Adrenal gland (tissue), 9 donors: ENCODE measurements at regions not wholly inside any gene's neighbourhood (a gene's known extent, or its start where the extent isn't known, plus 50 kb on each side); places are given as distances from the start of the nearest gene placed in this dataset.

Experiments used
- DNase-seq, 7 donors: peaks; one replicate each; pipeline ENCODE4 v3.0.0-alpha.2; 2019 to 2020
- H3K27ac ChIP-seq, 5 donors: fragments of 200-600 bp; sonication (generic) in 4 of 5; 1 replicate in 3 of 5; 2 replicates in 2 of 5; pipeline versions ENCODE4 v1.5.1 to v1.8.0; 2016 to 2020; ENCODE audit warnings: mild to moderate bottlenecking in 1 of 5
- H3K27me3 ChIP-seq: fragments of 200-600 bp; 2 replicates; pipeline ENCODE4 v1.8.0; 2021
- H3K36me3 ChIP-seq, 2 donors: fragments of 200-600 bp; replicated peaks in 1 of 2; 1 replicate in 1 of 2; 2 replicates in 1 of 2; pipeline versions ENCODE4 v1.5.1 to v1.8.0; 2018 to 2022
- H3K4me1 ChIP-seq, 2 donors: fragments of 200-600 bp; replicated peaks in 1 of 2; 1 replicate in 1 of 2; 2 replicates in 1 of 2; pipeline versions ENCODE4 v1.5.1 to v1.8.0; 2018 to 2021
- H3K4me3 ChIP-seq, 4 donors: fragments of 200-600 bp; sonication (generic) in 3 of 4; one replicate each; pipeline ENCODE4 v1.5.1; 2016 to 2018
- H3K9me3 ChIP-seq, 3 donors: fragments of 200-600 bp; sonication (generic) in 1 of 3; replicated peaks in 1 of 3; 1 replicate in 2 of 3; 2 replicates in 1 of 3; pipeline versions ENCODE4 v1.5.1 to v1.8.0; 2016 to 2021
- POLR2A ChIP-seq, 2 donors: fragments of 450-650 bp; IDR thresholded peaks; one replicate each; pipeline ENCODE4 v1.6.1; 2017; ENCODE audit warnings: antibody characterized with exemption in 2 of 2, mild to moderate bottlenecking in 2 of 2, moderate library complexity in 1 of 2
- WGBS, 4 donors: extraction: QIAGEN DNeasy Blood & Tissue Kit in 2 of 4; methylation state at CpG; one replicate each; pipeline versions ENCODE4 v1.1.5 to v1.1.7; 2013 to 2017; 5-methylcytosine and 5-hydroxymethylcytosine counted together
- intact Hi-C, 2 donors: fragments of 100-400 bp; cut with DNase I; formaldehyde crosslinking; loops; one replicate each; pipeline versions ENCODE4 v1.14.1 to v1.15.0; 2022 to 2023
- TF ChIP-seq, protein P1 (sequence below), 6 experiments: fragments of 450-650 bp in 4 of 6; fragments of 200-600 bp in 2 of 6; sonication (generic) in 1 of 6; IDR thresholded peaks; 1 replicate in 5 of 6; 2 replicates in 1 of 6; pipeline versions ENCODE4 v1.5.1 to v1.8.0; 2016 to 2021; ENCODE audit warnings: antibody characterized with exemption in 6 of 6, mild to moderate bottlenecking in 2 of 6, moderate library complexity in 1 of 6
- donor health status: healthy with polysubstance abuse.
- donor health status: Bipolar disorder and iron deficiency.
- donor health status: DM: yes; HTN: yes; CAD: no.
- donor health status: DM: no; HTN: no; CAD: no.
- donor health status: DM: no; HTN: no; CAD: no.

GRCh38 chr18:46377557-46377956 lies 273.4 kb downstream of the HAUS1 start:
- H3K4me1 ChIP-seq, result no peaks in the 10 kb centered on the region
- no peaks in the 10 kb centered on the region for H3K9me3 ChIP-seq
- no peaks in the 10 kb centered on the region for H3K36me3 ChIP-seq
- DNase-seq, result no peak
- no peaks in the 10 kb centered on the region for H3K27me3 ChIP-seq
- TF ChIP-seq, protein P1, sequence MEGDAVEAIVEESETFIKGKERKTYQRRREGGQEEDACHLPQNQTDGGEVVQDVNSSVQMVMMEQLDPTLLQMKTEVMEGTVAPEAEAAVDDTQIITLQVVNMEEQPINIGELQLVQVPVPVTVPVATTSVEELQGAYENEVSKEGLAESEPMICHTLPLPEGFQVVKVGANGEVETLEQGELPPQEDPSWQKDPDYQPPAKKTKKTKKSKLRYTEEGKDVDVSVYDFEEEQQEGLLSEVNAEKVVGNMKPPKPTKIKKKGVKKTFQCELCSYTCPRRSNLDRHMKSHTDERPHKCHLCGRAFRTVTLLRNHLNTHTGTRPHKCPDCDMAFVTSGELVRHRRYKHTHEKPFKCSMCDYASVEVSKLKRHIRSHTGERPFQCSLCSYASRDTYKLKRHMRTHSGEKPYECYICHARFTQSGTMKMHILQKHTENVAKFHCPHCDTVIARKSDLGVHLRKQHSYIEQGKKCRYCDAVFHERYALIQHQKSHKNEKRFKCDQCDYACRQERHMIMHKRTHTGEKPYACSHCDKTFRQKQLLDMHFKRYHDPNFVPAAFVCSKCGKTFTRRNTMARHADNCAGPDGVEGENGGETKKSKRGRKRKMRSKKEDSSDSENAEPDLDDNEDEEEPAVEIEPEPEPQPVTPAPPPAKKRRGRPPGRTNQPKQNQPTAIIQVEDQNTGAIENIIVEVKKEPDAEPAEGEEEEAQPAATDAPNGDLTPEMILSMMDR (IDR thresholded peaks at IDR 0.05), result no peak
- TF ChIP-seq POLR2A (IDR thresholded peaks at IDR 0.05), result no peak
- H3K27ac ChIP-seq, result no peak overlapping the region
- WGBS, 4 donors, result 73 to 96% (median 91%) methylated on average over 1 of the region's 1 CpG
- intact Hi-C loops, result no loop called here
- no peak overlapping the region for H3K4me3 ChIP-seq

DNA sequence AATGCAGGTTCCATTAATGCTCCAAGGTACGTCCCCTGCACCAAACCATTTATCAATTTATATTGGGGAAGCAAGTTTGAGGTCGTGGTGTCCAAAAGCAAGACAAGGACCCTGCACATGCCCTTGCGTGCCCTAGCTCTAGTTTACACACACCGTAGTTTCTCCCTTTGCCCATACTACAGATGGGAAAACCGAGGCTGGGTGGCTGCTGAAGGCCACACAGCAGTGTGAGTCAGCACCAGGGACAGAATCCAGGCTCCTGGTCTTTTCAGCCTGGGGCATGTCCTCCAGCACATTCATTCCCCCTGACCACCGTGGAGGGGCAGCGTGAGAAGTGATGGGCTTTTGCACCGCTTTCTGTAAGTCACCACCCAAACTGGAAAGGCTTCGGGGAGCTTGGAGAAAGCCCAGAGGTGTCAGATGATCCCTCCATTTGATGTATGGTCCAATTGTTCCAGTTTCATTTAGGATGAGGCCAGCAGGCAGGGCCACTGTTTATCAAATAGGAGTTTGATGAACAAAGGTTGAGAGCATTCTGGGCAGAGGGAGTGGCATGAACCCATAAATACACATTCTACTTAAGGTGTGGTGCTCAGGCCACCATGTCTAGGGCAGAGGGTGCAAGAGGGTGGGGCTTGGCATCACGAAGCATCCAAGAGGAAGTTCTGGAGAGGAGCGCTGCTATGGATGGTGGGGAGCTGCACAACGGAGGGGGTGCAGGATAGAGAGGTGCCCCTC lies 274.1 kb downstream of the HAUS1 start:
- Histone ChIP-seq H3K27ac (no peak overlapping the region), H3K4me3 (no peak overlapping the region), H3K36me3 (no peaks in the 10 kb centered on the region), H3K27me3 (no peaks in the 10 kb centered on the region), H3K9me3 (no peaks in the 10 kb centered on the region), H3K4me1 (no peaks in the 10 kb centered on the region)
- WGBS, 4 donors, result 74 to 85% (median 78%) methylated on average over 10 to 12 of the region's 12 CpGs
- TF ChIP-seq, protein P1 (IDR thresholded peaks at IDR 0.05), result no peak
- TF ChIP-seq POLR2A (IDR thresholded peaks at IDR 0.05), result no peak
- no peak for DNase-seq
- intact Hi-C loops, result no loop called here

DNA sequence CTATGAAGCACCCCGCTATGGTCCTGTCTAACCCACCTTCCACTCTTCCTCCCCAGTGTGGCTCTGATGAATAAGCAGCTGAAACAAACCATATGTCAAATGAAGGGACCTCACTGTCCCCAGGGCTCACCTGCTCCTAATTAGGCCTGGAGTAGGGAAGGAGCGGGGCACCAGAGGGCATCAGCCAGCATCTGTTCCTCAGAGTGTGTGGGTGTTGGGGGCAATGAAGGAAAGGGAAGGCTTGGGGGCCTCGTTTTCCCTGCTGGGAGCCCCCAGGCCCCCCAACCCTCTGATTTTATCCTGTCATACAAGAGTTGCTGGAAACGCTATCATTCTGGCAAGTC lies 274.7 kb downstream of the HAUS1 start:
- no peak for TF ChIP-seq POLR2A (IDR thresholded peaks at IDR 0.05)
- TF ChIP-seq, protein P1 (IDR thresholded peaks at IDR 0.05), result no peak
- intact Hi-C loops, result no loop called here
- DNase-seq, result no peak
- Histone ChIP-seq H3K9me3 (no peaks in the 10 kb centered on the region), H3K27ac (no peak overlapping the region), H3K4me3 (no peak overlapping the region), H3K36me3 (no peaks in the 10 kb centered on the region), H3K4me1 (no peaks in the 10 kb centered on the region), H3K27me3 (no peaks in the 10 kb centered on the region)
- WGBS, 4 donors, result 72 to 91% (median 81%) methylated on average over 4 of the region's 4 CpGs

DNA sequence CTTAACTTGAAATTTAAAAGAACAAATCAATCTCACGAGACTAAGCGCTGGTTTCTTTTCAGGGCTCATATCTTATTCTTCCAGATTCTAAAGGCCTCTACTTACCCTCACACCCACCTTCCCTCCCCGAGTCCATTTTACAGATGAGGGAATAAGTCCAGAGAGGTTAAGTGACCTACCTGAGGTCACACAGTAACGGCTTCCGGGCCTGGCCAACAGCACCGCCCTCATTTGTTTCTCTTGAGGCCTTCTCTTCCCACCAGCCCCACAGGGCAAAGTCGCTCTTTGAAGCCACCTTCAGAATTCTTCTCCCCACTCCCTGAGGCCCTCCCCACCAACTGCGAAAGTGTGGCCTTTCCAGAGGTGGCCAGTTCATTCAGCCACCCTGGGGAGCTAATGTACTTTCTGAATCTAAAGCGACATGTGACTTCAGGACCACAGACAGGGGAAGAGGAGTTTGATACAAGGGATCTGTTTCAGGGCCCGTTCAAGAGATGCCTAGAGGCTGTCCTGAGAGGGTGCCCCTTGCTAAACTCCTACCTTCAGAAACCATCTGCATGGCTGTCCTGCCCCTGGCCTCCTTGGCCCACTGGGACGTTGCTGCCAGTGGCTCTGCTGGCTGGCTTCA lies 275.3 kb downstream of the HAUS1 start:
- H3K36me3 ChIP-seq, result no peaks in the 10 kb centered on the region
- no peaks in the 10 kb centered on the region for H3K4me1 ChIP-seq
- intact Hi-C loops, result no loop called here
- no peak overlapping the region for H3K27ac ChIP-seq
- no peak overlapping the region for H3K4me3 ChIP-seq
- no peaks in the 10 kb centered on the region for H3K27me3 ChIP-seq
- no peak for DNase-seq
- TF ChIP-seq, protein P1 (IDR thresholded peaks at IDR 0.05), result no peak
- TF ChIP-seq POLR2A (IDR thresholded peaks at IDR 0.05), result no peak
- WGBS, 4 donors, result 80 to 90% (median 86%) methylated on average over 9 to 11 of the region's 11 CpGs
- H3K9me3 ChIP-seq, result no peaks in the 10 kb centered on the region
